CD4-positive, alpha-beta T cell (primary cell): ENCODE measurements at regions not wholly inside any gene's neighbourhood (a gene's known extent, or its start where the extent isn't known, plus 50 kb on each side); places are given as distances from the start of the nearest gene placed in this dataset.

Experiments
- ATAC-seq: fragments of 200-7000 bp; cut with Tn5 transposase; one replicate; pipeline ENCODE4 v1.10.0; 2022; ENCODE audit warnings: mild to moderate bottlenecking; ENCODE audit not compliant: poor library complexity
- CTCF ChIA-PET: fragments of 350-600 bp; sonication (Branson Sonifier 250); formaldehyde crosslinking; loops from one replicate; lab custom pipeline; 2021; ENCODE audit warnings: antibody characterized with exemption, inconsistent platforms; lab: Charles Lee
- POLR2A ChIA-PET: fragments of 350-600 bp; sonication (Branson Sonifier 250); formaldehyde crosslinking; loops from one replicate; lab custom pipeline; 2021; ENCODE audit warnings: antibody characterized with exemption, inconsistent platforms; lab: Charles Lee
- DNase-seq, 14 experiments: peaks; one replicate each; pipeline ENCODE4 v3.0.0-alpha.2; 2013 to 2020; ENCODE audit warnings: mixed read lengths in 2 of 14
- H3K27ac ChIP-seq, 2 donors: one replicate each; pipeline versions ENCODE4 v1.5.1 to v1.7.0; 2013; ENCODE audit warnings: low read length in 2 of 2, low read depth in 1 of 2, mild to moderate bottlenecking in 1 of 2
- H3K27me3 ChIP-seq, 2 experiments: 1 replicate in 1 of 2; 2 replicates in 1 of 2; pipeline versions ENCODE4 v1.6.1 to v1.7.0; 2013; ENCODE audit warnings: low read length in 2 of 2, control low read depth in 1 of 2, mild to moderate bottlenecking in 1 of 2, moderate library complexity in 1 of 2; ENCODE audit not compliant: insufficient read depth in 2 of 2, control insufficient read depth in 1 of 2
- H3K36me3 ChIP-seq: one replicate; pipeline ENCODE4 v1.6.1; 2013; ENCODE audit warnings: low read length, control low read depth; ENCODE audit not compliant: insufficient read depth
- H3K4me1 ChIP-seq: one replicate; pipeline ENCODE4 v1.6.1; 2013; ENCODE audit warnings: low read length, control low read depth; ENCODE audit not compliant: insufficient read depth
- H3K4me3 ChIP-seq: one replicate; pipeline ENCODE4 v1.5.1; 2013; ENCODE audit warnings: mild to moderate bottlenecking, low read length, moderate library complexity
- H3K9me3 ChIP-seq, 2 experiments: 1 replicate in 1 of 2; 2 replicates in 1 of 2; pipeline versions ENCODE4 v1.6.1 to v1.7.0; 2013; ENCODE audit warnings: low read length in 2 of 2, mild to moderate bottlenecking in 2 of 2, control low read depth in 1 of 2, moderate library complexity in 1 of 2; ENCODE audit not compliant: control insufficient read depth in 1 of 2, insufficient read depth in 1 of 2
- H3K27ac Mint-ChIP-seq: one replicate; pipeline ENCODE4 v1.8.0; 2020; ENCODE audit warnings: mixed read lengths
- H3K27me3 Mint-ChIP-seq: one replicate; pipeline ENCODE4 v1.8.0; 2021; ENCODE audit warnings: mixed read lengths
- H3K36me3 Mint-ChIP-seq: one replicate; pipeline ENCODE4 v1.8.0; 2021; ENCODE audit warnings: low read depth, mixed read lengths
- H3K4me1 Mint-ChIP-seq: one replicate; pipeline ENCODE4 v1.8.0; 2021; ENCODE audit warnings: low read depth, mixed read lengths
- H3K4me3 Mint-ChIP-seq: one replicate; pipeline ENCODE4 v1.8.0; 2020; ENCODE audit warnings: mild to moderate bottlenecking, mixed read lengths
- H3K9me3 Mint-ChIP-seq: one replicate; pipeline ENCODE4 v1.8.0; 2020; ENCODE audit warnings: mixed read lengths
- CTCF ChIP-seq: fragments of 200-600 bp; IDR thresholded peaks from one replicate; pipeline ENCODE4 v1.8.0; 2022; ENCODE audit warnings: antibody characterized with exemption, mild to moderate bottlenecking
- intact Hi-C, 2 experiments: fragments of 100-400 bp; cut with DNase I in 1 of 2; cut with micrococcal nuclease in 1 of 2; formaldehyde crosslinking; loops; one replicate each; pipeline versions ENCODE4 v1.15.1 to v1.9.0; 2023 to 2025; cut with DNase I, micrococcal nuclease

- ChIA-PET CTCF (no interaction called here), POLR2A (no interaction called here)
- no peaks in the 10 kb centered on the region for H3K27me3 ChIP-seq
- no peaks in the 10 kb centered on the region for H3K9me3 Mint-ChIP-seq
- no peaks in the 10 kb centered on the region for H3K36me3 ChIP-seq
- intact Hi-C loops: no loop called here
- no peaks in the 10 kb centered on the region for H3K9me3 ChIP-seq
- H3K4me3 Mint-ChIP-seq: no peak overlapping the region
- no peaks in the 10 kb centered on the region for H3K4me1 ChIP-seq
- no peak for TF ChIP-seq CTCF
- no peaks in the 10 kb centered on the region for H3K4me1 Mint-ChIP-seq
- no peak overlapping the region for H3K27ac Mint-ChIP-seq
- H3K36me3 Mint-ChIP-seq: no peaks in the 10 kb centered on the region
- no peak for ATAC-seq
- H3K27ac ChIP-seq: no peak overlapping the region
- no peaks in the 10 kb centered on the region for H3K27me3 Mint-ChIP-seq
- H3K4me3 ChIP-seq: no peak overlapping the region
- DNase-seq: no peak
Measured at GRCh38 chr2:8160959-8161358, 520.9 kb upstream of the ID2 start.

DNA sequence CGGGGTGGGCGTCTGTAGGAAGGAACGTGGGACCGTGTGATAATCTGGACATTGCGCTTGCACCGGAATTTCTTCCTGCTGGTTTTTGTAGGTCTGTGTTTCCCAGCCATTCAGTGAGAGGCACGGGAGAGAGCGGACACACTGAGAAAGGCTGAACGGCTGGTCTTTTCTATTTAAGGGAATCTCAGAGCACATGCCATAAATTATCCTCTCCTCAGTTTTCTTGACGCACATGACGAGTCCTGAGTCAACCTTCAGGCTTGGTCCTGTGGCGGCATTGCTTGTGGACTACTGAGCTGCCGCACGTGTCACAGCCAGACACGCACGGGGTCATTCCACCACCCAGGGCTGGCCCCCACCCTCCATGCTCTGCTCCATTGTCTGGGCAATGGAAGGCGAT, 519.3 kb upstream of the ID2 start:
- Mint-ChIP-seq H3K4me3 (no peak overlapping the region), H3K4me1 (no peaks in the 10 kb centered on the region), H3K36me3 (no peaks in the 10 kb centered on the region), H3K9me3 (no peaks in the 10 kb centered on the region), H3K27ac (no peak overlapping the region), H3K27me3 (no peaks in the 10 kb centered on the region)
- Histone ChIP-seq H3K4me3 (no peak overlapping the region), H3K27me3 (no peaks in the 10 kb centered on the region), H3K9me3 (no peaks in the 10 kb centered on the region), H3K4me1 (no peaks in the 10 kb centered on the region), H3K36me3 (no peaks in the 10 kb centered on the region), H3K27ac (no peak overlapping the region)
- no peak for DNase-seq
- no peak for TF ChIP-seq CTCF
- ChIA-PET POLR2A (no interaction called here), CTCF (no interaction called here)
- no peak for ATAC-seq
- intact Hi-C loops: no loop called here

DNA sequence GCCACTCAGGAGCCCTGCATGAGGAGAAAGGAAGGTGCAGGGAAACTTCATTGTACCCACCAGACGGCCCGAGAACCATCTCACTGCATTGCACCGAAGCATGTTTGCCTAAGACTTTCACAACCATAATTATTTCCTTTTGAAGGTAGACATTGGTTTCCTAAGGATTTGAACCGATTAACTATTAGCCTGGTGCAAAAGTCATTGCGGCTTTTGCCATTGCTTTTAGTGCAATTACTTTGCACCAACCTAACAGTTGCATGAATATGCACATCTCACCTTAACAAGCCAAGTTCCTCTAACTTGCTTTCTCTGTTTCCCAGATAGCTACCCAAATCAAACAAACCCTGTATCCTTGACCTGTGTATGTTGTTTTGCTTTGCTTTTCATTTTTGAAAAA, 516.3 kb upstream of the ID2 start:
- no peak for TF ChIP-seq CTCF
- POLR2A ChIA-PET: no interaction called here
- H3K27me3 Mint-ChIP-seq: no peaks in the 10 kb centered on the region

More for the DNA sequence above, 516.3 kb upstream of the ID2 start:
- ATAC-seq (no peak), DNase-seq (no peak)
- Mint-ChIP-seq H3K4me3 (no peak overlapping the region), H3K27ac (no peak overlapping the region), H3K36me3 (no peaks in the 10 kb centered on the region), H3K9me3 (no peaks in the 10 kb centered on the region), H3K4me1 (no peaks in the 10 kb centered on the region)
- Histone ChIP-seq H3K27ac (no peak overlapping the region), H3K4me1 (no peaks in the 10 kb centered on the region), H3K27me3 (no peaks in the 10 kb centered on the region), H3K36me3 (no peaks in the 10 kb centered on the region), H3K4me3 (no peak overlapping the region), H3K9me3 (no peaks in the 10 kb centered on the region)
- intact Hi-C loops: no loop called here
- CTCF ChIA-PET: no interaction called here
